ENCODE measurements at regions not wholly inside any gene's neighbourhood (a gene's known extent, or its start where the extent isn't known, plus 50 kb on each side); places are given as distances from the start of the nearest gene placed in this dataset.
"Not testable (repeated sequence)": the region's sequence is repeated elsewhere in the genome, so short reads cannot be mapped to it uniquely, and the experiment has no call there.

- intact Hi-C loops (cut with DNase I), result no loop called here
- FAIRE-seq (no peak), DNase-seq (no peak), ATAC-seq (no peak)
- Histone ChIP-seq H3K36me3 (no peaks in the 10 kb centered on the region), H3K27ac (no peak overlapping the region), H3K27me3 (no peaks in the 10 kb centered on the region), H3K4me1 (no peaks in the 10 kb centered on the region), H3K9me3 (no peaks in the 10 kb centered on the region), H3K4me3 (no peak overlapping the region)
- TF ChIP-seq CTCF (IDR thresholded peaks at IDR 0.05), result no peak
- WGBS, 2 donors, result 77 to 81% methylated on average over 7 of the region's 7 CpGs
Observed at GRCh38 chr3:194955546-194955945, 269.9 kb downstream of the FAM43A start.

- no peak overlapping the region for H3K27ac ChIP-seq
- FAIRE-seq (no peak), DNase-seq (no peak), ATAC-seq (no peak)
- no peaks in the 10 kb centered on the region for H3K9me3 ChIP-seq
- H3K36me3 ChIP-seq, result no peaks in the 10 kb centered on the region
- no peak for TF ChIP-seq CTCF (IDR thresholded peaks at IDR 0.05)
- intact Hi-C loops (cut with DNase I), result no loop called here
- no peaks in the 10 kb centered on the region for H3K4me1 ChIP-seq
- H3K4me3 ChIP-seq, result no peak overlapping the region
- no peaks in the 10 kb centered on the region for H3K27me3 ChIP-seq
- WGBS, 2 donors, result 79 to 80% methylated on average over 20 of the region's 20 CpGs
Observed at GRCh38 chr3:194955979-194956696, 270.5 kb downstream of the FAM43A start.

- no peak for DNase-seq
- no peaks in the 10 kb centered on the region for H3K36me3 ChIP-seq
- no peaks in the 10 kb centered on the region for H3K4me1 ChIP-seq
- no peak for TF ChIP-seq CTCF (IDR thresholded peaks at IDR 0.05)
- intact Hi-C loops (cut with DNase I), result no loop called here
- no peak for FAIRE-seq
- no peak overlapping the region for H3K27ac ChIP-seq
- H3K4me3 ChIP-seq, result no peak overlapping the region
- no peaks in the 10 kb centered on the region for H3K9me3 ChIP-seq
- 80 to 82% methylated on average over 17 of the region's 17 CpGs for WGBS, 2 donors
- no peaks in the 10 kb centered on the region for H3K27me3 ChIP-seq
- ATAC-seq, result no peak
Observed at GRCh38 chr3:194956697-194957396, 271.2 kb downstream of the FAM43A start.

- ATAC-seq (no peak), DNase-seq (no peak), FAIRE-seq (no peak)
- intact Hi-C loops (cut with DNase I), result no loop called here
- Histone ChIP-seq H3K4me1 (no peaks in the 10 kb centered on the region), H3K27ac (no peak overlapping the region), H3K4me3 (no peak overlapping the region), H3K36me3 (no peaks in the 10 kb centered on the region), H3K27me3 (no peaks in the 10 kb centered on the region), H3K9me3 (no peaks in the 10 kb centered on the region)
- no peak for TF ChIP-seq CTCF (IDR thresholded peaks at IDR 0.05)
- 64 to 80% methylated on average over 7 of the region's 7 CpGs for WGBS, 2 donors
Observed at GRCh38 chr3:194957743-194958240, 272.1 kb downstream of the FAM43A start.

GRCh38 chr3:194959217-194959616, 273.5 kb downstream of the FAM43A start:
- DNase-seq, result no peak
- H3K9me3 ChIP-seq, result no peaks in the 10 kb centered on the region
- H3K36me3 ChIP-seq, result no peaks in the 10 kb centered on the region
- TF ChIP-seq CTCF (IDR thresholded peaks at IDR 0.05), result no peak
- ATAC-seq, result no peak
- H3K4me1 ChIP-seq, result no peaks in the 10 kb centered on the region
- intact Hi-C loops (cut with DNase I), result no loop called here
- WGBS, 2 donors, result 66 to 72% methylated on average over 7 of the region's 7 CpGs
- FAIRE-seq, result no peak
- H3K27ac ChIP-seq, result no peak overlapping the region
- H3K27me3 ChIP-seq, result no peaks in the 10 kb centered on the region
- H3K4me3 ChIP-seq, result no peak overlapping the region

- H3K4me3 ChIP-seq; H3K36me3 ChIP-seq; H3K27me3 ChIP-seq; H3K9me3 ChIP-seq; FAIRE-seq; DNase-seq; intact Hi-C loops (cut with DNase I); H3K4me1 ChIP-seq; H3K27ac ChIP-seq; ATAC-seq: not testable (repeated sequence)
- WGBS, 2 donors, result 79 to 92% methylated on average over 10 of the region's 10 CpGs
Observed at GRCh38 chr3:194959666-194960065, 274.0 kb downstream of the FAM43A start.
